ENCODE measurements at regions not wholly inside any gene's neighbourhood (a gene's known extent, or its start where the extent isn't known, plus 50 kb on each side); places are given as distances from the start of the nearest gene placed in this dataset.

- TF ChIP-seq EZH2phosphoT487 (IDR thresholded peaks at IDR 0.05; ENCODE audit: insufficient read depth, low read depth) (no peak), EZH2 (IDR thresholded peaks at IDR 0.05; ENCODE audit: insufficient read depth, poor library complexity, severe bottlenecking) (no peak)
Measured at GRCh38 chr2:167646557-167646956, 600.8 kb downstream of the STK39 start.

Measured in GM23248 (cell line).